ENCODE measurements at regions not wholly inside any gene's neighbourhood (a gene's known extent, or its start where the extent isn't known, plus 50 kb on each side); places are given as distances from the start of the nearest gene placed in this dataset.

DNA sequence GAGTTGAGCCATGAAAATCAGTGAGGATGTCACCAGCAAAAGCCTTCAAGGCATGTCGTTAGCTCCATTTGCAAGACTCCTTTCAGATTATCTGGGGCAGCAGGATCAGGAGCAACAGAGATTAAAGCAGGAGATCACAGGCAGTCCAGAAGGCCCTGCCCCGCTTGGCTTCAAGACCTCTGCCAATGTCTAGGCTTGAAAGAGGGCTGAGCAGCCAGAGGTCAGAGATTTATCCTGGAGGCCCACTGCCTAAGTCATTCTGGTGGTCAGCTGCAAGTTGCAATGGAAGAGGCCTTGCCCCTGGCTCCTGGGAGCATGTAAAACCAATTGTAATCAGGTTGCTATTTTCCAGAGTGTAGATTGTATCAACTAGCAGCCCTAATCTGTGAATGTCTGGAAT lies 416.5 kb downstream of the BCL11A start:
- Histone ChIP-seq H3K27ac (no peak overlapping the region), H3K9me3 (ENCODE audit: severe bottlenecking) (peaks cover 18% of the 10 kb centered on the region), H3K27me3 (ENCODE audit: insufficient read depth, low read depth, severe bottlenecking) (no peaks in the 10 kb centered on the region), H3K36me3 (no peaks in the 10 kb centered on the region), H3K4me3 (ENCODE audit: low read depth, low read length) (no peak overlapping the region)
- TF ChIP-seq, protein P1, sequence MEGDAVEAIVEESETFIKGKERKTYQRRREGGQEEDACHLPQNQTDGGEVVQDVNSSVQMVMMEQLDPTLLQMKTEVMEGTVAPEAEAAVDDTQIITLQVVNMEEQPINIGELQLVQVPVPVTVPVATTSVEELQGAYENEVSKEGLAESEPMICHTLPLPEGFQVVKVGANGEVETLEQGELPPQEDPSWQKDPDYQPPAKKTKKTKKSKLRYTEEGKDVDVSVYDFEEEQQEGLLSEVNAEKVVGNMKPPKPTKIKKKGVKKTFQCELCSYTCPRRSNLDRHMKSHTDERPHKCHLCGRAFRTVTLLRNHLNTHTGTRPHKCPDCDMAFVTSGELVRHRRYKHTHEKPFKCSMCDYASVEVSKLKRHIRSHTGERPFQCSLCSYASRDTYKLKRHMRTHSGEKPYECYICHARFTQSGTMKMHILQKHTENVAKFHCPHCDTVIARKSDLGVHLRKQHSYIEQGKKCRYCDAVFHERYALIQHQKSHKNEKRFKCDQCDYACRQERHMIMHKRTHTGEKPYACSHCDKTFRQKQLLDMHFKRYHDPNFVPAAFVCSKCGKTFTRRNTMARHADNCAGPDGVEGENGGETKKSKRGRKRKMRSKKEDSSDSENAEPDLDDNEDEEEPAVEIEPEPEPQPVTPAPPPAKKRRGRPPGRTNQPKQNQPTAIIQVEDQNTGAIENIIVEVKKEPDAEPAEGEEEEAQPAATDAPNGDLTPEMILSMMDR (IDR thresholded peaks at IDR 0.05; ENCODE audit: low read depth, low read length), result no peak
- DNase-seq, result peak; percentile 25

DNA sequence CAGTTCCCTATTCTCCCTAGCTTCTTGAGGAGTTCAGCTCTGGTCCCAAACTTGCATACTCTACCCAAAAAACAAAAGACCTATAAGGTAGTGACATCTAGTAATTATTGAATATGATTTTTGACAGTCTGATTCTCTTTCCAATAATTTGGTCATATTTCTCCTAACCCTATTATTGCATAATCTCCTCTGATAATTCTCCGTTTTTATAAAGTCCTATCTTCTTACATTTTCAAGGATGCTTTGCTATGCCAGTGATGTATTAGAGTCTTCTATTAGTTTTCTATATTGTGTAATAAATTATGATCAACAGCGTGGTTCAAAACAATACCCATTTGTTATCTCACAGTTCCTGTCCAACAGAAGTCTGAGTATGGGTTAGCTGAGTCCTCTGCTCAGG lies 426.3 kb downstream of the BCL11A start:
- DNase-seq, result no peak
- TF ChIP-seq, protein P1 (IDR thresholded peaks at IDR 0.05; ENCODE audit: low read depth, low read length), result no peak
- no peak overlapping the region for H3K27ac ChIP-seq

DNA sequence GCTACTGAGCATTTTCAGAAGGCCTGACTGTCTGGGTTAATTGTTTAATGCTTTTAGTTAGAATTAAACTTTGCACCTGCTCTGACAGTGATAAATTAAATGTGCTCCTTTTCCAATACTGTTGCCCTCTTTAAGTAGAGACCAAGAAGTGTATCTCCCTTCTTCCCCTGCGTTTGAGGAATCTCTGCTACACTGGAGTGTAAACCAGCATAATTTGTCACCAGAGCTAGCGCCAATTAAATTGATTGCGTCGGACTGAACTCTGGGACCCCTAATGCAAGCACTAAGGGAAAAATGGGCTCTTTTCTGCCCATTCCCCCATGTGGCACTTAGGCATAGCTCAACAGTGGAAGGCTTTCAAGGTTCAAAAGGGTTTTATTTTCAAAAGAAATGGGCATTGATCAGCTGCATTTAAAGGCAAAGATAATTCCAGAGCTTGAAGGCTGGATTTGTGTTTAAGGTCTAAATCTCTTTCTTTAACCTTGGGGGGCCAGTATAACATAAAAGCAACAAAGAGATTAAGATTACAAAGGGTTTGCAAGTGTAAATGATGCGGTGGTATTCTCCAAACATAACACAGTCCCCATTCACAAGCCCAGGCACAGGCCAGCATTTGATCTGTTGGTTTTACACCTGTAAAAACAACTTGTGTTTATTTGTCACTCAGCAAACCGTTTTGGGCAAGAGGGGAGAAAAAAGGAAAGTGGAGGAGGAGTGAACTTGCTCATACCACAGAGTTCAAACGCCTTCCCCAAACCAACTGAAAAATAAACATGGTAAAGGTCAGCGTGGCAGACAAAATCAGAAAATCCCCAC lies 427.6 kb downstream of the BCL11A start:
- H3K9me3 ChIP-seq (ENCODE audit: severe bottlenecking), result peaks cover 3% of the 10 kb centered on the region
- no peak overlapping the region for H3K27ac ChIP-seq
- no peaks in the 10 kb centered on the region for H3K36me3 ChIP-seq
- no peak overlapping the region for H3K4me3 ChIP-seq (ENCODE audit: low read depth, low read length)
- TF ChIP-seq, protein P1 (IDR thresholded peaks at IDR 0.05; ENCODE audit: low read depth, low read length), result no peak
- no peak for DNase-seq
- H3K27me3 ChIP-seq (ENCODE audit: insufficient read depth, low read depth, severe bottlenecking), result no peaks in the 10 kb centered on the region

More for the DNA sequence above, 426.3 kb downstream of the BCL11A start:
- H3K36me3 ChIP-seq, result no peaks in the 10 kb centered on the region
- H3K4me3 ChIP-seq (ENCODE audit: low read depth, low read length), result no peak overlapping the region
- H3K9me3 ChIP-seq (ENCODE audit: severe bottlenecking), result peaks cover 5% of the 10 kb centered on the region
- no peaks in the 10 kb centered on the region for H3K27me3 ChIP-seq (ENCODE audit: insufficient read depth, low read depth, severe bottlenecking)

DNA sequence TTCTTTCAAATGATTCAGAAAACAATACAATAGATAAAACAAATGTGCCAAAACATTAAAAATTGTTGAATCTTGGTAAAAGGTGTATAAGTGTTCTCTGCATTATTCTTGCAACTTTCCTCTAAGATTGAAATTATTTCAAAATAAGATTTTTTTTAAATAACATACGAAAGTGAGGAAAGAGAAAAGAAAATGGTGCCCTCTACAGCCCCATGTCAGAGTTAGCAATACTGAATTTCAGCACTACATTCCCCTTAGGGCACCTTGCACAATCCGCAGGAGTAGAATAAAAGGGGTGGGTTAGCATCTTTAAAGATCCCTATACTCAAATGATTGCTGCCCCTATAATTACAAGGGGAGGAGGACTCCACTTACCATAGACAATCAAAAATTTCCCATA lies 433.7 kb downstream of the BCL11A start:
- DNase-seq, result no peak
- H3K36me3 ChIP-seq, result no peaks in the 10 kb centered on the region
- no peak overlapping the region for H3K4me3 ChIP-seq (ENCODE audit: low read depth, low read length)
- H3K27ac ChIP-seq, result no peak overlapping the region
- H3K27me3 ChIP-seq (ENCODE audit: insufficient read depth, low read depth, severe bottlenecking), result no peaks in the 10 kb centered on the region
- peaks cover 2% of the 10 kb centered on the region for H3K9me3 ChIP-seq (ENCODE audit: severe bottlenecking)
- TF ChIP-seq, protein P1 (IDR thresholded peaks at IDR 0.05; ENCODE audit: low read depth, low read length), result peak; percentile 34; the same call in 1 of the 2 replicates

DNA sequence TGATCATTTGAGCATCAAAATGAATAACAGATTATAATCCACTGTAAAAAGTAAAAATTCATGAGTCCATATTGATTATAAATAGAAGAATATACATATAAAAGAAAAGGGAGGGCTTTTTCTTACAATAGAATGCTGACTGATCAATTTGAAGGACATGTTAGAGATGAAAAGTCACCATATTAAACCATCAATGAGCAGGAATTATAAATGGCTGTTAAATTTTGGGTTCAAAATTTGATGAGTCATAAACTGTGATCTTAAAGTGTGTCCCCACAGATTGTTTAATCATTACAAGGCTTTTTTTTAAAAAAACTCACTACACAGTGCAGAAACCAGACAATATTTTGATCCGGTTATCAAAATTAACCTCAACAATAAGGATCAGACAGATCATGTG lies 434.5 kb downstream of the BCL11A start:
- TF ChIP-seq, protein P1 (IDR thresholded peaks at IDR 0.05; ENCODE audit: low read depth, low read length), result no peak
- Histone ChIP-seq H3K4me3 (ENCODE audit: low read depth, low read length) (no peak overlapping the region), H3K27me3 (ENCODE audit: insufficient read depth, low read depth, severe bottlenecking) (no peaks in the 10 kb centered on the region), H3K27ac (no peak overlapping the region), H3K36me3 (no peaks in the 10 kb centered on the region), H3K9me3 (ENCODE audit: severe bottlenecking) (peaks cover 2% of the 10 kb centered on the region)
- no peak for DNase-seq

DNA sequence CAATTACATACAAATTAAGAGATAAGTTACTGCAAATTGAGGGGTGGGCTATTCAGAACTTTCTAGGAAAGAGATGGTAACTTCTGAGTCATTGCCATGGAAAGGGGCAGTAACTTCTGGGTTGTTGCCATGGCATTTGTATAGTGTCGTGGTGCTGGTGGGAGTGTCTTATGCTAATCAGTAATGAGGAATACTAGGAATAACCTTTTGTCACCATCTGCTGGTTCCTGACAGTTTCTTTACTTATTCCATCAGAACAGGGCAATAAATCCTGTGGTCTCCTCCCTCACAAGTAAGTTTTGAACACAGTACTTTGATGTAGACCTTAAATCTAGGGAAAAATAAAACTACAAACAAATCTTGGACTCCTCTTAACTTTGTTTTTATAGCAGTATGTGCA lies 435.4 kb downstream of the BCL11A start:
- H3K27me3 ChIP-seq (ENCODE audit: insufficient read depth, low read depth, severe bottlenecking), result no peaks in the 10 kb centered on the region
- H3K36me3 ChIP-seq, result no peaks in the 10 kb centered on the region
- H3K4me3 ChIP-seq (ENCODE audit: low read depth, low read length), result no peak overlapping the region
- TF ChIP-seq, protein P1 (IDR thresholded peaks at IDR 0.05; ENCODE audit: low read depth, low read length), result no peak
- no peak overlapping the region for H3K27ac ChIP-seq
- DNase-seq, result no peak
- peaks cover 2% of the 10 kb centered on the region for H3K9me3 ChIP-seq (ENCODE audit: severe bottlenecking)

Measured in WERI-Rb-1 (cell line).